Hepatocyte (in vitro differentiated cells): ENCODE measurements at regions not wholly inside any gene's neighbourhood (a gene's known extent, or its start where the extent isn't known, plus 50 kb on each side); places are given as distances from the start of the nearest gene placed in this dataset.
A peak's percentile ranks its signal among the peaks of the same experiment; 100 is the strongest.

Experiments used
- DNase-seq: peaks from one replicate; pipeline ENCODE4 v3.0.0-alpha.2; 2016; ENCODE audit warnings: low spot score
- H2AFZ ChIP-seq: fragments of 200-600 bp; sonication (generic); 2 replicates; pipeline ENCODE4 v1.6.0; 2016; ENCODE audit warnings: antibody characterized with exemption, mild to moderate bottlenecking
- H3K27ac ChIP-seq: fragments of 200-600 bp; sonication (generic); 2 replicates; pipeline ENCODE4 v1.5.1; 2016; ENCODE audit warnings: mild to moderate bottlenecking
- H3K27me3 ChIP-seq: fragments of 200-600 bp; sonication (generic); 2 replicates; pipeline ENCODE4 v1.6.1; 2016
- H3K36me3 ChIP-seq: fragments of 200-600 bp; sonication (generic); replicated peaks from 2 replicates; pipeline ENCODE4 v1.5.1; 2016; ENCODE audit warnings: low read depth; ENCODE audit not compliant: insufficient read depth
- H3K4me1 ChIP-seq: fragments of 200-600 bp; sonication (generic); 2 replicates; pipeline ENCODE4 v1.5.1; 2016; ENCODE audit warnings: mild to moderate bottlenecking, moderate library complexity; ENCODE audit not compliant: insufficient read depth
- H3K4me2 ChIP-seq: fragments of 200-600 bp; sonication (generic); 2 replicates; pipeline ENCODE4 v1.6.0; 2016
- H3K4me3 ChIP-seq: fragments of 200-600 bp; sonication (generic); 2 replicates; pipeline ENCODE4 v1.5.1; 2016; ENCODE audit warnings: mild to moderate bottlenecking
- H3K79me2 ChIP-seq: fragments of 200-600 bp; sonication (generic); 2 replicates; pipeline ENCODE4 v1.6.0; 2017; ENCODE audit warnings: mild to moderate bottlenecking
- H3K9me2 ChIP-seq: fragments of 200-600 bp; sonication (generic); replicated peaks from 2 replicates; pipeline ENCODE4 v1.6.0; 2017; ENCODE audit warnings: mild to moderate bottlenecking; ENCODE audit not compliant: insufficient read depth
- H3K9me3 ChIP-seq: fragments of 200-600 bp; sonication (generic); 2 replicates; pipeline ENCODE4 v1.5.1; 2016; ENCODE audit warnings: low read depth, mild to moderate bottlenecking
- H4K20me1 ChIP-seq: fragments of 200-600 bp; sonication (generic); 2 replicates; pipeline ENCODE4 v1.6.0; 2016; ENCODE audit warnings: mild to moderate bottlenecking; ENCODE audit not compliant: insufficient read depth, poor library complexity, severe bottlenecking
- EZH2 ChIP-seq: fragments of 200-600 bp; sonication (generic); IDR thresholded peaks from 2 replicates; pipeline ENCODE4 v1.6.1; 2016; ENCODE audit warnings: antibody characterized with exemption, mild to moderate bottlenecking, borderline replicate concordance
- EZH2phosphoT487 ChIP-seq: fragments of 200-600 bp; sonication (generic); IDR thresholded peaks from one replicate; pipeline ENCODE4 v1.6.1; 2018; ENCODE audit warnings: antibody characterized with exemption, mild to moderate bottlenecking, low read depth, moderate library complexity; ENCODE audit not compliant: unreplicated experiment, severe bottlenecking
- WGBS: methylation state at CpG from one replicate; pipeline ENCODE4 v1.1.6; 2016; ENCODE audit warnings: low lambda C conversion rate; ENCODE audit errors: missing lambda C conversion rate; 5-methylcytosine and 5-hydroxymethylcytosine counted together
- TF ChIP-seq, protein P1 (sequence below): fragments of 200-600 bp; sonication (generic); IDR thresholded peaks from 2 replicates; pipeline ENCODE4 v1.5.1; 2016; ENCODE audit warnings: antibody characterized with exemption, mild to moderate bottlenecking; ENCODE audit not compliant: poor library complexity

DNA sequence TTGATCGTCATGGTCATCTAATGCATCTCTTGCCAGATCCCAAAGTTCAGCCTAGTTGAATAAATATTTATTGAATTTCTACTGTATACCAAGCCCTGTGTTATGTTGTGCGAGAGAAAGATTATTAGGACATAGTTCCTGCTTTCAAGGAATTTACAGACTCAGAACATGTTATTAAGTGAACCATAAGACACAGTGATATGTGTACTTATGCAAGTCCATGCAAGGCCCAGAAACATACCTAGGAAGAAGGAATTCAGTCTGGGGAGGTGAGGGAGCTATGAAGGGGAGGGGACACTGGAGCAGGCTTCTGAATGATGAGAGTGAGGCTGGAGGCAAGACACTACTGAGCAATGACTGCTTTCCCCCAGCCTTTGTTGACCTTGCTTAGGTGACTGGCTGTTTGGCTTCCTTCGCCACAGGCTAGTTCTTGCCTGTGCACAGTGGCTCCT, 81.4 kb downstream of the ACAA2 start:
- Histone ChIP-seq H3K27ac (peak overlapping the region; percentile 89), H3K9me2 (no peaks in the 10 kb centered on the region), H3K4me1 (peaks cover 36% of the 10 kb centered on the region), H3K4me3 (no peak overlapping the region), H3K27me3 (no peaks in the 10 kb centered on the region), H4K20me1 (no peaks in the 10 kb centered on the region), H3K36me3 (no peaks in the 10 kb centered on the region), H3K4me2 (no peak overlapping the region), H2AFZ (no peak overlapping the region), H3K79me2 (no peaks in the 10 kb centered on the region), H3K9me3 (no peaks in the 10 kb centered on the region)
- DNase-seq: peak; percentile 46
- 77% methylated on average over 3 of the region's 3 CpGs for WGBS
- TF ChIP-seq EZH2phosphoT487: no peak
- TF ChIP-seq EZH2: no peak
- TF ChIP-seq, protein P1, sequence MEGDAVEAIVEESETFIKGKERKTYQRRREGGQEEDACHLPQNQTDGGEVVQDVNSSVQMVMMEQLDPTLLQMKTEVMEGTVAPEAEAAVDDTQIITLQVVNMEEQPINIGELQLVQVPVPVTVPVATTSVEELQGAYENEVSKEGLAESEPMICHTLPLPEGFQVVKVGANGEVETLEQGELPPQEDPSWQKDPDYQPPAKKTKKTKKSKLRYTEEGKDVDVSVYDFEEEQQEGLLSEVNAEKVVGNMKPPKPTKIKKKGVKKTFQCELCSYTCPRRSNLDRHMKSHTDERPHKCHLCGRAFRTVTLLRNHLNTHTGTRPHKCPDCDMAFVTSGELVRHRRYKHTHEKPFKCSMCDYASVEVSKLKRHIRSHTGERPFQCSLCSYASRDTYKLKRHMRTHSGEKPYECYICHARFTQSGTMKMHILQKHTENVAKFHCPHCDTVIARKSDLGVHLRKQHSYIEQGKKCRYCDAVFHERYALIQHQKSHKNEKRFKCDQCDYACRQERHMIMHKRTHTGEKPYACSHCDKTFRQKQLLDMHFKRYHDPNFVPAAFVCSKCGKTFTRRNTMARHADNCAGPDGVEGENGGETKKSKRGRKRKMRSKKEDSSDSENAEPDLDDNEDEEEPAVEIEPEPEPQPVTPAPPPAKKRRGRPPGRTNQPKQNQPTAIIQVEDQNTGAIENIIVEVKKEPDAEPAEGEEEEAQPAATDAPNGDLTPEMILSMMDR: no peak

DNA sequence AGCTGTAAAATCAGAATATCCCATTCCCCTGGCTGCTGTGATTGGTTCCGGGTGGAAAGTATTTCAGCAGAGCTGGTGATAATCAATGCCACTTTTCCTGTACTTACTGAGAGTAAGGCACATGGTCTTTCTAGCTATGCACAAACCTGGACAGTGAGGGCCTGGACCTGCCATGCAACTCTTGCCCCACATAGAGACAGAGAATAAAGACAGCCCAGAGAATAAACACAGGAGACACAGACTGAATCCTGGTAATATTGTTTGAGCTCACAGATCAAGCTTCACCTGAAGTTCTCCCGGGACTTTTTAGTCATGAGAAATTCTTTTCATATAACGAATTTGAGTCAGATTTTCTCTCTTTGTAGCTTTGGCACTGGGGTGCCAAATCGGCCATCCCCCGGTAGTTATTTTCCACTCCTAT, 81.9 kb downstream of the ACAA2 start:
- H4K20me1 ChIP-seq: no peaks in the 10 kb centered on the region
- no peaks in the 10 kb centered on the region for H3K9me2 ChIP-seq
- peak overlapping the region; percentile 89 for H3K27ac ChIP-seq
- no peaks in the 10 kb centered on the region for H3K79me2 ChIP-seq
- no peak overlapping the region for H3K4me3 ChIP-seq
- peaks cover 40% of the 10 kb centered on the region for H3K4me1 ChIP-seq
- no peaks in the 10 kb centered on the region for H3K9me3 ChIP-seq
- WGBS: 79% methylated on average over 5 of the region's 5 CpGs
- TF ChIP-seq, protein P1: no peak
- TF ChIP-seq EZH2phosphoT487 (no peak), EZH2 (no peak)
- no peaks in the 10 kb centered on the region for H3K36me3 ChIP-seq
- no peaks in the 10 kb centered on the region for H3K27me3 ChIP-seq
- H2AFZ ChIP-seq: no peak overlapping the region
- DNase-seq: no peak
- H3K4me2 ChIP-seq: no peak overlapping the region

DNA sequence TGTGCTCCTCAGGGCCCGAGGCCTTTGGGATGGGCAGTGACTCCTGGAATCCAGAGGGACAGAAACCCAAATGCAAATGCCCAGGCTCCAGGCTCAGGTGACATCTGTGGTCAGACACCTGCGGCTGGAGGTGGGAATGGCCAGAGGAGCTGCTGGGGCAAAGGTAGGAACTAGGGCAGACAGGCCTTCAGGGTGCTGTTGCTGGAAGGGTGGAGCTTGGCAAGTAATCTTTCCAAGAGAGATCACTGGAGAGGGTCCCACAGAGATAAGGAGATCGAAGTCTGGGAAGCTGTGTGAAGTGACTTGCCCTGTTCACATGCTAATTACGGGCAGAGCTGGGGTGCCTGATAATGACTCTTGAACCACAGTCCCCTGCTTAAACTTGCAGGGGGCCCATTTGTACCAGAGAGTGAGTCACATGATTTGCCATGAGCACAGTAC, 82.4 kb downstream of the ACAA2 start:
- peak; percentile 63 for DNase-seq

More for the DNA sequence above, 82.4 kb downstream of the ACAA2 start:
- Histone ChIP-seq H2AFZ (no peak overlapping the region), H3K27me3 (no peaks in the 10 kb centered on the region), H3K9me3 (no peaks in the 10 kb centered on the region), H3K79me2 (no peaks in the 10 kb centered on the region), H4K20me1 (no peaks in the 10 kb centered on the region), H3K9me2 (no peaks in the 10 kb centered on the region), H3K4me2 (peak overlapping the region; percentile 63), H3K36me3 (no peaks in the 10 kb centered on the region), H3K4me3 (no peak overlapping the region), H3K4me1 (peaks cover 42% of the 10 kb centered on the region), H3K27ac (peak overlapping the region; percentile 89)
- TF ChIP-seq, protein P1: no peak
- TF ChIP-seq EZH2 (no peak), EZH2phosphoT487 (no peak)
- 42% methylated on average over 4 of the region's 4 CpGs for WGBS
